Keratinocyte (primary cell): ENCODE measurements at regions not wholly inside any gene's neighbourhood (a gene's known extent, or its start where the extent isn't known, plus 50 kb on each side); places are given as distances from the start of the nearest gene placed in this dataset.

Experiments used
- DNase-seq: peaks from one replicate; pipeline ENCODE4 v3.0.0-alpha.2; 2011; ENCODE audit warnings: low read depth, missing footprints, low spot score
- FAIRE-seq: peaks from 2 replicates; lab custom pipeline; 2011; peaks lifted over from hg19 to GRCh38; lab: Jason Lieb, UNC
- H2AFZ ChIP-seq: 2 replicates; pipeline ENCODE4 v1.6.0; 2012; ENCODE audit warnings: low read length, control low read depth, inconsistent platforms; ENCODE audit not compliant: control insufficient read depth
- H3K27ac ChIP-seq: 2 replicates; pipeline ENCODE4 v1.5.1; 2011; ENCODE audit warnings: low read length; ENCODE audit not compliant: control insufficient read depth, insufficient read depth
- H3K27me3 ChIP-seq: 3 replicates; pipeline ENCODE4 v1.6.0; 2011; ENCODE audit warnings: low read length; ENCODE audit not compliant: control insufficient read depth, insufficient read depth; ENCODE audit errors: extremely low read depth
- H3K36me3 ChIP-seq, 2 experiments: 2 replicates in 1 of 2; 3 replicates in 1 of 2; pipeline ENCODE4 v1.5.1; 2011; ENCODE audit warnings: low read length in 2 of 2, mild to moderate bottlenecking in 1 of 2; ENCODE audit not compliant: control insufficient read depth in 2 of 2, insufficient read depth in 2 of 2; ENCODE audit errors: extremely low read depth in 1 of 2
- H3K4me1 ChIP-seq: 3 replicates; pipeline ENCODE4 v1.5.1; 2011; ENCODE audit warnings: low read length; ENCODE audit not compliant: control insufficient read depth, insufficient read depth; ENCODE audit errors: extremely low read depth
- H3K4me2 ChIP-seq: 3 replicates; pipeline ENCODE4 v1.6.0; 2011; ENCODE audit warnings: low read depth, low read length; ENCODE audit not compliant: control insufficient read depth, insufficient read depth; ENCODE audit errors: extremely low read depth
- H3K4me3 ChIP-seq, 3 experiments: fragments of 200-600 bp in 1 of 3; sonication (generic) in 1 of 3; 2 replicates in 2 of 3; 3 replicates in 1 of 3; pipeline ENCODE4 v1.5.1; 2011 to 2016; ENCODE audit warnings: low read length in 3 of 3, mild to moderate bottlenecking in 3 of 3, control low read depth in 2 of 3, inconsistent platforms in 1 of 3, low read depth in 1 of 3, mixed read lengths in 1 of 3, mixed run types in 1 of 3, moderate library complexity in 1 of 3; ENCODE audit not compliant: control insufficient read depth in 2 of 3, insufficient read depth in 2 of 3; ENCODE audit errors: extremely low read depth in 1 of 3
- H3K79me2 ChIP-seq: 2 replicates; pipeline ENCODE4 v1.6.0; 2012; ENCODE audit warnings: low read length; ENCODE audit not compliant: control insufficient read depth, insufficient read depth
- H3K9ac ChIP-seq: 3 replicates; pipeline ENCODE4 v1.6.0; 2011; ENCODE audit warnings: low read length; ENCODE audit not compliant: control insufficient read depth, insufficient read depth; ENCODE audit errors: extremely low read depth
- H3K9me1 ChIP-seq: 3 replicates; pipeline ENCODE4 v1.6.0; 2011; ENCODE audit warnings: low read length; ENCODE audit not compliant: control insufficient read depth, insufficient read depth; ENCODE audit errors: extremely low read depth
- H3K9me3 ChIP-seq: 2 replicates; pipeline ENCODE4 v1.5.1; 2012; ENCODE audit warnings: low read depth, low read length; ENCODE audit not compliant: control insufficient read depth
- H4K20me1 ChIP-seq: 3 replicates; pipeline ENCODE4 v1.6.0; 2011; ENCODE audit warnings: low read length; ENCODE audit not compliant: control insufficient read depth, insufficient read depth; ENCODE audit errors: extremely low read depth
- CTCF ChIP-seq, 3 experiments: IDR thresholded peaks in 1 of 3; conservative IDR thresholded peaks in 1 of 3; optimal IDR thresholded peaks in 1 of 3; 2 replicates in 2 of 3; 3 replicates in 1 of 3; pipeline versions ENCODE3 to v1.5.1; 2011; ENCODE audit warnings: low read length in 3 of 3, mild to moderate bottlenecking in 3 of 3, moderate library complexity in 2 of 3, control low read depth in 1 of 3, inconsistent platforms in 1 of 3; ENCODE audit not compliant: insufficient read depth in 2 of 3; ENCODE audit errors: extremely low read depth in 1 of 3
- EZH2 ChIP-seq: IDR thresholded peaks from one replicate; pipeline ENCODE4 v1.6.1; 2012; ENCODE audit warnings: inconsistent platforms, mild to moderate bottlenecking, low read length, moderate library complexity
- dilution Hi-C: fragments of 300-500 bp; cut with MboI; formaldehyde crosslinking; loops from one replicate; pipeline ENCODE4 v1.7.0; 2020; ENCODE audit warnings: low sequenced_read_pairs; ENCODE audit not compliant: extremely low pct_ligation_motif_present

DNA sequence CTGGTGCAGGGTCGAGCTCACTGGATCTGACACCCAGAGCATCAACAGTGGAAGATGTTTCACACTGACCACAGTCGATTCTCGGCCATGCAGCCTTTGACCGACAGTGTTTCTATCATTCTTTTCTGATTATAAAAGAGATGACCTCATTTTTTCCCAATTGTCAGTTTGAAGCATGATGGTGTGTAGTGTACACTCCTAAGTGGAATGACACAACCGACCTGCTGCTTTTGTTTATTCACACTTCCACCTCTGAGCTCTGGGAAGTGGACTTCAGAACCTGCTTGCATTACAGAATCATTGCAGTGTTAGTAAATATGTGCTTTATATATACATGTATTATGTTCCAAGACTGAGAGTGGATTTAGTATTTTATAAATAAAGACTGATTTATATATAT, 128.6 kb downstream of the IRX2 start:
- Histone ChIP-seq H3K27ac (no peak overlapping the region), H3K4me1 (no peaks in the 10 kb centered on the region), H3K9me3 (no peaks in the 10 kb centered on the region), H3K9ac (no peak overlapping the region), H3K27me3 (peaks cover 5% of the 10 kb centered on the region), H3K4me3 (no peak overlapping the region), H3K36me3 (no peaks in the 10 kb centered on the region), H3K9me1 (no peaks in the 10 kb centered on the region), H3K4me2 (no peak overlapping the region), H4K20me1 (no peaks in the 10 kb centered on the region), H2AFZ (no peak overlapping the region), H3K79me2 (no peaks in the 10 kb centered on the region)
- FAIRE-seq (no peak), DNase-seq (no peak)
- no peak for TF ChIP-seq EZH2
- dilution Hi-C loops = no loop called here

DNA sequence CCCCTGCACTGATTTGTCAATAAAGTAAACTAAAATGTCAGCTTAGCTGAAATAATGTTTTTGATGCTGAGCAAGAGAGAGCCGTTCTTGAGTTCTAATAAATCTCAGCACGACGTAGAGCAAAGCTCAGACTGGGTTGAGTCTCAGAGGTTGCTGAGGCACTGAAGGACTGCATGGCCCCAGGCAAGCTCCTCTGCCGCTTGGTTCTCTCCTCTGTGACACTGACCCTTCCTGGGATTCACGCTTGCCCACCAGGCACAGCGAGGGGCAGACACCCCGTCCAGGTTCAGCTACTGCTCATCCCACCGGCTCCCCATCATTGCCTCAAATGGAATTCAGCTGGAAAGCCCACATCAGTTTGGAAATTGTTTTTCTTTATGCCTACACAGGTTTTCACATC, 129.8 kb downstream of the IRX2 start:
- Histone ChIP-seq H3K4me3 (no peak overlapping the region), H3K9ac (no peak overlapping the region), H3K4me1 (no peaks in the 10 kb centered on the region), H3K36me3 (no peaks in the 10 kb centered on the region), H3K27ac (no peak overlapping the region), H3K9me3 (no peaks in the 10 kb centered on the region), H3K27me3 (peaks cover 7% of the 10 kb centered on the region), H3K9me1 (no peaks in the 10 kb centered on the region), H3K4me2 (no peak overlapping the region), H3K79me2 (no peaks in the 10 kb centered on the region), H4K20me1 (no peaks in the 10 kb centered on the region), H2AFZ (no peak overlapping the region)
- FAIRE-seq (no peak), DNase-seq (no peak)
- dilution Hi-C loops = no loop called here
- TF ChIP-seq CTCF (optimal IDR thresholded peaks at IDR 0.05 in 1 of 3, IDR thresholded peaks at IDR 0.05 in 1 of 3, conservative IDR thresholded peaks at IDR 0.05 in 1 of 3; ENCODE audit: extremely low read depth in 1 of 3, insufficient read depth in 2 of 3, low read length in 3 of 3) (no peak), EZH2 (no peak)

- Histone ChIP-seq H3K9me1 (no peaks in the 10 kb centered on the region), H3K4me2 (no peak overlapping the region), H3K4me3 (no peak overlapping the region), H3K9ac (no peak overlapping the region), H4K20me1 (no peaks in the 10 kb centered on the region), H3K4me1 (no peaks in the 10 kb centered on the region), H3K27ac (no peak overlapping the region), H3K27me3 (peaks cover 7% of the 10 kb centered on the region), H3K9me3 (no peaks in the 10 kb centered on the region), H3K79me2 (no peaks in the 10 kb centered on the region), H3K36me3 (no peaks in the 10 kb centered on the region), H2AFZ (no peak overlapping the region)
- dilution Hi-C loops = no loop called here
- DNase-seq (no peak), FAIRE-seq (no peak)
- no peak for TF ChIP-seq CTCF (optimal IDR thresholded peaks at IDR 0.05 in 1 of 3, IDR thresholded peaks at IDR 0.05 in 1 of 3, conservative IDR thresholded peaks at IDR 0.05 in 1 of 3; ENCODE audit: extremely low read depth in 1 of 3, insufficient read depth in 2 of 3, low read length in 3 of 3)
- TF ChIP-seq EZH2 = no peak
These were observed 132.3 kb downstream of the IRX2 start for GRCh38 chr5:2619216-2619615.
